Heart right ventricle (tissue), 16 donors: ENCODE measurements at regions not wholly inside any gene's neighbourhood (a gene's known extent, or its start where the extent isn't known, plus 50 kb on each side); places are given as distances from the start of the nearest gene placed in this dataset.
"Not testable (repeated sequence)": the region's sequence is repeated elsewhere in the genome, so short reads cannot be mapped to it uniquely, and the experiment has no call there.

Experiments
- ATAC-seq, 8 donors: fragments of 200-7000 bp; cut with Tn5 transposase; one replicate each; pipeline ENCODE4 v1.9.1; 2020; ENCODE audit warnings: mild to moderate bottlenecking in 8 of 8, moderate library complexity in 8 of 8, moderate number of reproducible peaks in 1 of 8
- DNase-seq, 2 donors: peaks; one replicate each; pipeline ENCODE4 v3.0.0-alpha.2; 2020
- H3K27ac ChIP-seq, 10 donors: fragments of 200-600 bp; sonication (generic) in 2 of 10; one replicate each; pipeline versions ENCODE4 v1.5.0 to v1.8.0; 2020 to 2022; ENCODE audit warnings: mild to moderate bottlenecking in 3 of 10
- H3K27me3 ChIP-seq, 7 donors: fragments of 200-600 bp; one replicate each; pipeline ENCODE4 v1.8.0; 2021 to 2022; ENCODE audit warnings: mild to moderate bottlenecking in 2 of 7
- H3K36me3 ChIP-seq, 9 donors: fragments of 200-600 bp; sonication (generic) in 1 of 9; one replicate each; pipeline versions ENCODE4 v1.5.0 to v1.8.0; 2020 to 2022; ENCODE audit warnings: mild to moderate bottlenecking in 2 of 9
- H3K4me1 ChIP-seq, 9 donors: fragments of 200-600 bp; sonication (generic) in 1 of 9; one replicate each; pipeline versions ENCODE4 v1.5.0 to v1.8.0; 2020 to 2022; ENCODE audit warnings: mild to moderate bottlenecking in 4 of 9
- H3K4me3 ChIP-seq, 10 donors: fragments of 200-600 bp; sonication (generic) in 2 of 10; one replicate each; pipeline versions ENCODE4 v1.5.0 to v1.8.0; 2020 to 2022; ENCODE audit warnings: mild to moderate bottlenecking in 7 of 10, moderate library complexity in 2 of 10
- H3K9me3 ChIP-seq, 11 donors: fragments of 200-600 bp in 10 of 11; sonication (generic) in 2 of 11; one replicate each; pipeline versions ENCODE4 v1.5.0 to v1.8.0; 2013 to 2022; ENCODE audit warnings: mild to moderate bottlenecking in 2 of 11, control low read depth in 1 of 11, moderate library complexity in 1 of 11
- WGBS, 2 donors: extraction: QIAGEN DNeasy Blood & Tissue Kit; methylation state at CpG; one replicate each; pipeline ENCODE4 v1.1.7; 2013; ENCODE audit warnings: inconsistent platforms in 1 of 2; 5-methylcytosine and 5-hydroxymethylcytosine counted together
- intact Hi-C, 10 donors: fragments of 100-400 bp; cut with DNase I; formaldehyde crosslinking; loops; one replicate each; pipeline versions ENCODE4 v1.11.1 to v1.14.2; 2022
- TF ChIP-seq, protein P1 (sequence below), 9 donors: fragments of 200-600 bp; sonication (generic) in 2 of 9; IDR thresholded peaks; one replicate each; pipeline versions ENCODE4 v1.5.0 to v1.8.0; 2021 to 2022; ENCODE audit warnings: antibody characterized with exemption in 9 of 9, mild to moderate bottlenecking in 5 of 9, moderate library complexity in 1 of 9
- donor health status: Arrhythmogenic right ventricular cardiomyopathy.
- donor health status: ischemic (EF 13 %, LVEDD 7.1; RV severe dilation, severe dysfunction).
- donor health status: healthy with polysubstance abuse.
- donor health status: DM: no; HTN: yes; CAD: no.
- donor health status: DM: no; HTN: no; CAD: no.
- donor health status: ischemic (EF 25% LVEDD 6.9; RV normal size, moderate dysfunction).
- donor health status: ischemic (EF 25% LVEDD 5.7; RV mildly dilated, moderate dysfunction).
- donor health status: healthy.
- donor health status: DM: yes; HTN: yes; CAD: no.
- donor health status: Ischemic cardiomyopathy.
- donor health status: ischemic (EF 35%, LVEDD 5.7; RV mildly dilated, moderate dysfunction).
- donor health status: nonischemic (EF 11% LVEDD 7.7; RV severe dilation, severe dysfunction).
- donor health status: DM: yes; HTN: yes; CAD: no.
- donor health status: PGD.
- donor health status: ischemic (EF 29% LVEDD 5.4; RV normal size, mild dysfunction).
- donor health status: nonischemic (EF 23%, LVEDD 6.1; RV moderate dilation, normal function).

DNA sequence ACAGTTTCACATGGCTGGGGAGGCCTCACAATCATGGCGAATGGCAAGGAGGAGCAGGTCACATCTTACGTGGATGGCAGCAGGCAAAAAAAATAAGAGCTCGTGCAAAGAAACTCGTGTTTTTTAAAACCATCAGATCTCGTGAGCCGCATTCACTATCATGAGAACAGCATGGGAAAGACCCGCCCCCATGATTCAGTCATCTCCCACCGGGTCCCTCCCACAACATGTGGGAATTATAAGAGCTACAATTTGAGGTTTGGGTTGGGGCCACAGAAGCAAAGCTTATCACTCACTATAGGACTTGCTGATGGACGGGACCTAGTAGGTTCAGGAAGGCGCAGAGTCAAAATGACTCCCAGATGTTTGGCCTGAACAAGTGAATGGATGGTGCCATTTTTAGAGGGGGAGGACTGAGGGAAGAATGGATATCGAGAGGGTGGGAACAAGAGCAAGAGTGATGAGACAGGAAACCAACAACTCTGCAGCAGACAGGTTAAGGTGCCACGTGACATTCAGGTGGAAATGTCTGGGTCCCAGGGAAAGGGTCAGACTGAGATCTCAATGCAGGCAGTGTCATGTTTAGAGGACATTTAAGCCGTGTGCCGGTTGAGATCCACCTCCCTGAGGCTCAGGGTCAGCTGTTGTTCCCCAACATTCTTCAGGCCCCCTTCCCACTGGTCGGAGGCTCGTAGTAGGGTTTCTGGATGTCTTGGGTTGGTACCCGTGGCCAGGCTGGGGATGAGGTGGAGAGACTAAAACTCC is 85.7 kb downstream of the MYCN start:
- no peaks in the 10 kb centered on the region for H3K9me3 ChIP-seq

DNA sequence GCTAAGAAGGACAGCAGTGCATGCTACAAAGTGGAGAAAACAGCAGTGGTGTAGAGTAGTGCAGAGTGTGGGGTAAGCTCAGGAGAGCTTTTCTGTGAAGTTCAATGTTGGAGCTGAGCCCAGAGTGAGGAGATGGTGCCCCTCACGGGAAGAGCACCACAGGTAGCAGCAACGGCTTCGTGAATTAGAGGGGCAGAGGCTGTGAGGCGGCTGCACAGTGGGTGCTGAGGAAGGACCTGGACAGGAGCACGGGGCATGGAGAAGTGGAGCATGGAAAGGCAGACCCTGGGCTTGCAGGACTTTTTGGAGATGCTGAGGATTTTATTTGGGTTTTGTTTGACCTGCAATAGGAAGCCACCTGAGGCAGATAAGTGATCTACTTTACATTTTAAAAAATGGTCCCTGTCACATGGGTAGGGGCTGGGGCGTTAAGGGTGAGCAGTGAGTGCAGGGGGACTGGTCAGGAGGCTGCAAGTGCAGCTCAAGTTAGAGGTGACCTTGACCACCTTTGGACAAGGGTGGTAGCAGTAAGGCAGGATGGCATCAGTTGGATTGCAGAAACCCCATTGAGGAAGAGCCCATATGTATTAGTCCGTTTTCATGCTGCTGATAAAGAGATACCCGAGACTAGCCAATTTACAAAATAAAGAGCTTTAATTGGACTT is 85.0 kb downstream of the MYCN start:
- Histone ChIP-seq H3K4me3 (no peak overlapping the region), H3K4me1 (no peaks in the 10 kb centered on the region), H3K27me3 (peaks cover 0 to 38% (median 8%) of the 10 kb centered on the region in 7 donors), H3K27ac (no peak overlapping the region), H3K9me3 (no peaks in the 10 kb centered on the region), H3K36me3 (no peaks in the 10 kb centered on the region)
- WGBS, 2 donors = 69 to 77% methylated on average over 8 of the region's 8 CpGs
- DNase-seq (no peak), ATAC-seq (no peak)
- TF ChIP-seq, protein P1, sequence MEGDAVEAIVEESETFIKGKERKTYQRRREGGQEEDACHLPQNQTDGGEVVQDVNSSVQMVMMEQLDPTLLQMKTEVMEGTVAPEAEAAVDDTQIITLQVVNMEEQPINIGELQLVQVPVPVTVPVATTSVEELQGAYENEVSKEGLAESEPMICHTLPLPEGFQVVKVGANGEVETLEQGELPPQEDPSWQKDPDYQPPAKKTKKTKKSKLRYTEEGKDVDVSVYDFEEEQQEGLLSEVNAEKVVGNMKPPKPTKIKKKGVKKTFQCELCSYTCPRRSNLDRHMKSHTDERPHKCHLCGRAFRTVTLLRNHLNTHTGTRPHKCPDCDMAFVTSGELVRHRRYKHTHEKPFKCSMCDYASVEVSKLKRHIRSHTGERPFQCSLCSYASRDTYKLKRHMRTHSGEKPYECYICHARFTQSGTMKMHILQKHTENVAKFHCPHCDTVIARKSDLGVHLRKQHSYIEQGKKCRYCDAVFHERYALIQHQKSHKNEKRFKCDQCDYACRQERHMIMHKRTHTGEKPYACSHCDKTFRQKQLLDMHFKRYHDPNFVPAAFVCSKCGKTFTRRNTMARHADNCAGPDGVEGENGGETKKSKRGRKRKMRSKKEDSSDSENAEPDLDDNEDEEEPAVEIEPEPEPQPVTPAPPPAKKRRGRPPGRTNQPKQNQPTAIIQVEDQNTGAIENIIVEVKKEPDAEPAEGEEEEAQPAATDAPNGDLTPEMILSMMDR (IDR thresholded peaks at IDR 0.05) = no peak
- intact Hi-C loops = no loop called here

More for the DNA sequence above, 85.7 kb downstream of the MYCN start:
- H3K36me3 ChIP-seq = no peaks in the 10 kb centered on the region
- ATAC-seq = no peak
- no peak overlapping the region for H3K4me3 ChIP-seq
- no peaks in the 10 kb centered on the region for H3K4me1 ChIP-seq
- no peak for DNase-seq
- no peak overlapping the region for H3K27ac ChIP-seq
- WGBS, 2 donors = 80 to 83% methylated on average over 17 of the region's 17 CpGs
- H3K27me3 ChIP-seq = peaks cover 0 to 31% (median 5%) of the 10 kb centered on the region in 7 donors
- intact Hi-C loops = no loop called here
- TF ChIP-seq, protein P1 (IDR thresholded peaks at IDR 0.05) = no peak

DNA sequence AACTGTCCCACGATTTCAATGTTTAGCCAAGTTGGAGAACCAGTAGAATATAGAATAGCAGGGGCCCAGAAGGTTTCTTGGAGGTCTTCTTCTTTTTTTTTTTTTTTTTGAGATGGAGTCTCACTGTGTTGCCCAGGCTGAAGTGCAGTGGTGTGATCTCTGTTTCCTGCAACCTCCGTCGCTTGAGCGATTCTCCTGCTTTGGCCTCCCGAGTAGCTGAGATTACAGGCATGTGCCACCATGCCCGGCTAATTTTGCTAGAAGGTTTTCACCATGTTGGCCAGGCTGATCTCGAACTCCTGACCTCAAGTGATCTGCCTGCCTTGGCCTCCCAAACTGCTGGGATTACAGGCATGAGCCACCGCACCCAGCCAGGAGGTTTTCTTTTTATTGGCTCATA is 84.3 kb downstream of the MYCN start:
- H3K4me3 ChIP-seq, H3K9me3 ChIP-seq, H3K4me1 ChIP-seq, H3K27ac ChIP-seq, ATAC-seq, H3K36me3 ChIP-seq, intact Hi-C loops, DNase-seq: not testable (repeated sequence)
- WGBS, 2 donors = 95 to 96% methylated on average over 8 of the region's 8 CpGs
- peaks cover 0 to 45% (median 13%) of the 10 kb centered on the region in 7 donors for H3K27me3 ChIP-seq

DNA sequence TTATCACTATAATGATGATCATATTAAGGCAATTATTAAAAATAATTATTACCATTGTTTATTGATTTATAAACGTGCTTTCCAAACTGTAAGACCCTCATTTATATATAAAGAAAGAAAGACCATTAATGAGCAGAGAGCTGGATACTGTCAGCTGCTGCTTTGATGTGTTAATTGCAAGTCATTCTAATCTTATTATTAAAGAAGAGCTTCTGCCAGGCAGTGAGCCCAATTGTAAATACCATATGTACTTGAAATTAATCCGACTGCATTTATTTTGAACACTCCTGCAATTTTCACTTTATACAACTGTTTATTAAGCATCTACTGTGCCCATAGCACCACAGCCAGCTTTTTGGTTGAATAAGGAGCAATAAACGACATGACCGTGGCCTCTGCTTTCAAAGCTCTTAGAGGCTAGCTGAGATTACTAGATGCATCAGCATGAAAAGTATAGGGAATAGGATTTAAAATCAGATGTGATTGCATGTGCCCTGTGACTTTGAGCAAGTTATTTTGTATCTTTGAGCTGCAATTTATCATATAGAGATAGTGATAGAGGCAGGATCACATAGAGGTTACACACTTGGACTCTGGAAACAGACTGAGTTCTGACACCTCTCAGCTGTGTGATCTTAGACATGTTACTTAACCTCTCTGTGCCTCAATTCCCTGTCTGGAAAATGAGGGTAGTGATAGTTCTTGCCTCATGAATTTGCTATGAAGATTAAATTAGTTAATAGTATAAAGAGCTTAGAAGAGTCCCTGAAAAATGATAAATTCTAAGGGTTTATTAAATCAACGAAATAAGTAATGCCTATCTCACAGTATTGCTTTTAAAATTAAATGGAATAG is 83.4 kb downstream of the MYCN start:
- peaks cover 0 to 45% (median 16%) of the 10 kb centered on the region in 7 donors for H3K27me3 ChIP-seq
- TF ChIP-seq, protein P1 (IDR thresholded peaks at IDR 0.05) = no peak

More for the DNA sequence above, 83.4 kb downstream of the MYCN start:
- intact Hi-C loops = no loop called here
- no peak for DNase-seq
- Histone ChIP-seq H3K4me3 (no peak overlapping the region), H3K36me3 (no peaks in the 10 kb centered on the region), H3K9me3 (no peaks in the 10 kb centered on the region), H3K4me1 (no peaks in the 10 kb centered on the region), H3K27ac (no peak overlapping the region)
- no peak for ATAC-seq
- 67 to 71% methylated on average over 5 of the region's 5 CpGs for WGBS, 2 donors
